GM12878 (cell line): ENCODE measurements at regions not wholly inside any gene's neighbourhood (a gene's known extent, or its start where the extent isn't known, plus 50 kb on each side); places are given as distances from the start of the nearest gene placed in this dataset.

Experiments used
- ATAC-seq: fragments of 200-7000 bp; cut with Tn5 transposase; 3 replicates; pipeline ENCODE4 v1.9.1; 2020; ENCODE audit warnings: mild to moderate bottlenecking, moderate library complexity
- BruUV-seq: library from RNA; stranded (reverse); fragments of 400-500 nt; replicated peaks from 2 replicates; lab custom pipeline; 2021; lab: Mats Ljungman, UMichigan
- CTCF ChIA-PET: fragments of 300-600 bp; sonication (Branson Sonifier 250); formaldehyde crosslinking; extraction: SDS; loops from one replicate; lab custom pipeline; 2021; ENCODE audit warnings: inconsistent platforms; lab: Yijun Ruan, JAX
- POLR2A ChIA-PET: fragments of 350-600 bp; formaldehyde crosslinking; extraction: SDS; loops from one replicate; lab custom pipeline; 2021; ENCODE audit warnings: inconsistent platforms; lab: Charles Lee
- RAD21 ChIA-PET: fragments of 300-600 bp; sonication (Branson Sonifier 250); formaldehyde crosslinking; loops from one replicate; lab custom pipeline; 2023; ENCODE audit warnings: antibody characterized with exemption; ENCODE audit not compliant: unreplicated experiment; lab: Charles Lee
- SMC1A ChIA-PET: fragments of 300-600 bp; sonication (Branson Sonifier 250); formaldehyde crosslinking; loops from one replicate; lab custom pipeline; 2023; ENCODE audit not compliant: unreplicated experiment, uncharacterized antibody; lab: Charles Lee
- DNase-seq: peaks from one replicate; pipeline ENCODE4 v3.0.0-alpha.2; 2011; ENCODE audit warnings: low read depth, low spot score
- FAIRE-seq: peaks from 3 replicates; lab custom pipeline; 2011; peaks lifted over from hg19 to GRCh38; lab: Jason Lieb, UNC
- H2AFZ ChIP-seq: 2 replicates; pipeline ENCODE4 v1.6.0; 2011; ENCODE audit warnings: low read depth, low read length, control low read depth; ENCODE audit not compliant: control insufficient read depth
- H3K27ac ChIP-seq: 2 replicates; pipeline ENCODE4 v1.5.1; 2011; ENCODE audit warnings: control low read depth; ENCODE audit not compliant: control insufficient read depth, insufficient read depth
- H3K27me3 ChIP-seq, 2 experiments: replicated peaks in 1 of 2; 2 replicates each; pipeline versions ENCODE4 v1.6.0 to v1.6.1; 2011; ENCODE audit warnings: low read length in 1 of 2; ENCODE audit not compliant: control insufficient read depth in 2 of 2, insufficient read depth in 2 of 2
- H3K36me3 ChIP-seq, 2 experiments: 2 replicates each; pipeline ENCODE4 v1.5.1; 2011; ENCODE audit warnings: low read length in 1 of 2; ENCODE audit not compliant: control insufficient read depth in 2 of 2, insufficient read depth in 2 of 2
- H3K4me1 ChIP-seq: 2 replicates; pipeline ENCODE4 v1.6.1; 2011; ENCODE audit warnings: mild to moderate bottlenecking, low read length, moderate library complexity, mixed read lengths; ENCODE audit not compliant: control insufficient read depth, insufficient read depth
- H3K4me2 ChIP-seq: 2 replicates; pipeline ENCODE4 v1.6.0; 2011; ENCODE audit warnings: control low read depth; ENCODE audit not compliant: control insufficient read depth, insufficient read depth
- H3K4me3 ChIP-seq: fragments of 200-600 bp; sonication (generic); 2 replicates; pipeline ENCODE4 v1.5.1; 2016
- H3K79me2 ChIP-seq: 2 replicates; pipeline ENCODE4 v1.6.0; 2011; ENCODE audit warnings: low read length; ENCODE audit not compliant: control insufficient read depth, insufficient read depth
- H3K9ac ChIP-seq: 2 replicates; pipeline ENCODE4 v1.8.0; 2011; ENCODE audit warnings: low read length, control low read depth, mixed read lengths; ENCODE audit not compliant: control insufficient read depth, insufficient read depth
- H3K9me3 ChIP-seq: replicated peaks from 3 replicates; pipeline ENCODE4 v1.5.1; 2011; ENCODE audit warnings: mild to moderate bottlenecking, low read length; ENCODE audit not compliant: control insufficient read depth, insufficient read depth
- H4K20me1 ChIP-seq: 2 replicates; pipeline ENCODE4 v1.6.0; 2011; ENCODE audit not compliant: control insufficient read depth, insufficient read depth
- CREB1 ChIP-seq: IDR thresholded peaks from 2 replicates; pipeline ENCODE4 v1.6.1; 2012; ENCODE audit warnings: low read depth, mild to moderate bottlenecking, inconsistent platforms
- EGR1 ChIP-seq, 2 experiments: IDR thresholded peaks; 1 replicate in 1 of 2; 2 replicates in 1 of 2; pipeline ENCODE4 v1.6.1; 2011 to 2012; ENCODE audit warnings: low read depth in 2 of 2, low read length in 2 of 2, borderline replicate concordance in 1 of 2, mild to moderate bottlenecking in 1 of 2, moderate library complexity in 1 of 2
- HDGF ChIP-seq: fragments of 450-650 bp; IDR thresholded peaks from 2 replicates; pipeline ENCODE4 v1.6.1; 2016; ENCODE audit warnings: antibody characterized with exemption
- JUNB ChIP-seq: IDR thresholded peaks from 2 replicates; pipeline ENCODE4 v1.6.1; 2016; ENCODE audit warnings: antibody characterized with exemption, mild to moderate bottlenecking
- MAX ChIP-seq: IDR thresholded peaks from 2 replicates; pipeline ENCODE4 v1.6.1; 2012; ENCODE audit warnings: low read depth, low read length, improper control_type of control experiment
- NR2F1 ChIP-seq: fragments of 450-650 bp; conservative IDR thresholded peaks from 2 replicates; pipeline ENCODE4 v1.6.1; 2017; ENCODE audit warnings: mild to moderate bottlenecking
- TCF7 ChIP-seq: IDR thresholded peaks from 2 replicates; pipeline ENCODE4 v1.6.1; 2014; ENCODE audit warnings: antibody characterized with exemption, borderline replicate concordance
- ZSCAN29 ChIP-seq: fragments of 450-650 bp; IDR thresholded peaks from 2 replicates; pipeline ENCODE4 v1.6.1; 2017; ENCODE audit warnings: mild to moderate bottlenecking, moderate library complexity
- WGBS: methylation state at CpG from one replicate; pipeline ENCODE4 v1.1.6; 2016; ENCODE audit warnings: low lambda C conversion rate; ENCODE audit not compliant: insufficient replicate concordance, insufficient coverage; ENCODE audit errors: missing lambda C conversion rate; 5-methylcytosine and 5-hydroxymethylcytosine counted together
- in situ Hi-C: fragments of 300-500 bp; cut with MboI; formaldehyde crosslinking; loops from 9 replicates; pipeline ENCODE4 v1.14.3; 2018; ENCODE audit warnings: mixed read lengths
- intact Hi-C: fragments of 100-400 bp; cut with micrococcal nuclease; formaldehyde crosslinking; loops from one replicate; pipeline ENCODE4 v1.14.2; 2022; ENCODE audit not compliant: unreplicated experiment

GRCh38 chr15:39365161-39365560 lies 215.7 kb upstream of the THBS1 start:
- SMC1A ChIA-PET, result no interaction called here
- no peak for FAIRE-seq

GRCh38 chr15:39365873-39366272 lies 215.0 kb upstream of the THBS1 start:
- ChIA-PET CTCF (no interaction called here), RAD21 (no interaction called here), POLR2A (no interaction called here), SMC1A (interaction anchor here (1.6 kb wide), 1 partner anchor 10 kb away, joined by 4 read pairs; no protein-coding TSS in a partner anchor)
- BruUV-seq, result no TSS peak
- Histone ChIP-seq H4K20me1 (no peaks in the 10 kb centered on the region), H3K4me1 (no peaks in the 10 kb centered on the region), H3K79me2 (no peaks in the 10 kb centered on the region), H3K27ac (no peak overlapping the region), H3K4me3 (no peak overlapping the region), H3K4me2 (no peak overlapping the region; the same call in 1 of the 2 replicates), H3K27me3 (no peaks in the 10 kb centered on the region), H3K36me3 (no peaks in the 10 kb centered on the region), H3K9ac (no peak overlapping the region), H3K9me3 (no peaks in the 10 kb centered on the region; the same call in 2 of the 3 replicates), H2AFZ (no peak overlapping the region)
- ATAC-seq (peak; percentile 70), FAIRE-seq (peak; percentile 65), DNase-seq (no peak)
- WGBS, result 7% methylated on average over 4 of the region's 4 CpGs
- intact Hi-C loops, result no loop called here
- TF ChIP-seq EGR1 (IDR thresholded peaks at IDR 0.05; ENCODE audit: borderline replicate concordance in 1 of 2, low read depth in 2 of 2, low read length in 2 of 2), result peak in 1 of 2 experiments; percentile 77; a peak in 2 of 3 replicates
- no peak for TF ChIP-seq HDGF
- in situ Hi-C loops, result loop anchor here (5.0 kb wide), 1 partner anchor 51 kb away; no protein-coding TSS in a partner anchor

More at GRCh38 chr15:39365161-39365560, 215.7 kb upstream of the THBS1 start:
- Histone ChIP-seq H3K4me1 (no peaks in the 10 kb centered on the region), H3K9me3 (no peaks in the 10 kb centered on the region; the same call in 2 of the 3 replicates), H2AFZ (no peak overlapping the region), H3K9ac (no peak overlapping the region), H3K27me3 (no peaks in the 10 kb centered on the region), H3K36me3 (no peaks in the 10 kb centered on the region), H3K4me2 (no peak overlapping the region), H3K4me3 (no peak overlapping the region), H3K79me2 (no peaks in the 10 kb centered on the region), H3K27ac (no peak overlapping the region), H4K20me1 (no peaks in the 10 kb centered on the region)
- RAD21 ChIA-PET, result no interaction called here
- POLR2A ChIA-PET, result no interaction called here
- whole genome bisulfite sequencing, result 100% methylated on average over 2 of the region's 2 CpGs
- no TSS peak for BruUV-seq
- no peak for DNase-seq
- TF ChIP-seq MAX, result no peak
- no peak for TF ChIP-seq ZSCAN29
- no peak for TF ChIP-seq CREB1
- TF ChIP-seq TCF7, result no peak
- TF ChIP-seq JUNB, result no peak
- TF ChIP-seq NR2F1, result no peak
- intact Hi-C loops (no loop called here), in situ Hi-C loops (loop anchor here (5.0 kb wide), 1 partner anchor 52 kb away; no protein-coding TSS in a partner anchor)
- ATAC-seq, result no peak
- CTCF ChIA-PET, result no interaction called here
